ENCODE measurements at regions not wholly inside any gene's neighbourhood (a gene's known extent, or its start where the extent isn't known, plus 50 kb on each side); places are given as distances from the start of the nearest gene placed in this dataset.
"Not testable (repeated sequence)": the region's sequence is repeated elsewhere in the genome, so short reads cannot be mapped to it uniquely, and the experiment has no call there.

GRCh38 chr1:228891272-228892034, 156.2 kb downstream of the RHOU start:
- DNase-seq (ENCODE audit: low read depth in 2 of 2), result no peak

- not testable (repeated sequence) for DNase-seq (ENCODE audit: low read depth in 2 of 2)
Measured at GRCh38 chr1:228892200-228892599, 156.9 kb downstream of the RHOU start.

- no peak for DNase-seq (ENCODE audit: low read depth in 2 of 2)
Measured at GRCh38 chr1:228894442-228894989, 159.2 kb downstream of the RHOU start.

GRCh38 chr1:228897901-228898300, 162.6 kb downstream of the RHOU start:
- DNase-seq (ENCODE audit: low read depth in 2 of 2), result no peak

GRCh38 chr1:228898582-228898992, 163.3 kb downstream of the RHOU start:
- no peak for DNase-seq (ENCODE audit: low read depth in 2 of 2)

GRCh38 chr1:228899421-228899956, 164.2 kb downstream of the RHOU start:
- no peak for DNase-seq (ENCODE audit: low read depth in 2 of 2)

GRCh38 chr1:228900099-228900885, 165.0 kb downstream of the RHOU start:
- DNase-seq (ENCODE audit: low read depth in 2 of 2), result no peak

GRCh38 chr1:228900886-228901392, 165.7 kb downstream of the RHOU start:
- DNase-seq (ENCODE audit: low read depth in 2 of 2), result no peak

GRCh38 chr1:228901936-228902681, 166.8 kb downstream of the RHOU start:
- DNase-seq (ENCODE audit: low read depth in 2 of 2), result no peak

- DNase-seq (ENCODE audit: low read depth in 2 of 2), result peak; percentile 96 to 97
Measured at GRCh38 chr1:228902781-228903433, 167.6 kb downstream of the RHOU start.

- no peak for DNase-seq (ENCODE audit: low read depth in 2 of 2)
Measured at GRCh38 chr1:228903434-228904071, 168.3 kb downstream of the RHOU start.

- no peak for DNase-seq (ENCODE audit: low read depth in 2 of 2)
Measured at GRCh38 chr1:228904222-228904621, 168.9 kb downstream of the RHOU start.

- no peak for DNase-seq (ENCODE audit: low read depth in 2 of 2)
Measured at GRCh38 chr1:228905701-228906101, 170.4 kb downstream of the RHOU start.

GRCh38 chr1:228906223-228906860, 171.1 kb downstream of the RHOU start:
- no peak for DNase-seq (ENCODE audit: low read depth in 2 of 2)

- DNase-seq (ENCODE audit: low read depth in 2 of 2), result no peak
Measured at GRCh38 chr1:228911225-228912210, 176.2 kb downstream of the RHOU start.

GRCh38 chr1:228913626-228914414, 178.5 kb downstream of the RHOU start:
- no peak for DNase-seq (ENCODE audit: low read depth in 2 of 2)

- no peak for DNase-seq (ENCODE audit: low read depth in 2 of 2)
Measured at GRCh38 chr1:228914700-228915099, 179.4 kb downstream of the RHOU start.

- no peak for DNase-seq (ENCODE audit: low read depth in 2 of 2)
Measured at GRCh38 chr1:228917342-228917741, 182.1 kb downstream of the RHOU start.

Measured in fibroblast of skin of left biceps (primary cell).